Activated T-cell treated with anti-CD3 and anti-CD28 coated beads for 4 hours (primary cell): ENCODE measurements at regions not wholly inside any gene's neighbourhood (a gene's known extent, or its start where the extent isn't known, plus 50 kb on each side); places are given as distances from the start of the nearest gene placed in this dataset.
"Not testable (repeated sequence)": the region's sequence is repeated elsewhere in the genome, so short reads cannot be mapped to it uniquely, and the experiment has no call there.

ENCODE experiments used
- DNase-seq: peaks from one replicate; pipeline ENCODE4 v3.0.0-alpha.2; 2020

DNA sequence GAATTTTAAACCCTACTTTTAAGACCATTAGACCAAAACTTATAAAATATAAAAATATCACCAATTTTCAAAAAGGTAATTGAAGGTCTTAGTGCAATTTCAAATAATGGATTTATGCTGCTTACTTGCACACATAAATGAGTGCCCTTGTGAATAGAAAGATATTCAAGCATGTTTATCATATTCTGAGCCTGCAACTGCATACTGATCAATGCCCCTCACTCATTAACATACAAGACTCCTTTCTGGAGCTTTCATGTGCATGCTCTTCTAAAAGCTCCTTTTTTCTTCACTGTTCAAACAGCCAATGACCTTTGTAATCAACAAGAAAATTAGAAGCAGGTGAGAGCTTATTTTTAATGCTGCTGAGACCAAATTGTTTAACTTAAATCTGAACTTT, 1139.3 kb downstream of the HACE1 start:
- no peak for DNase-seq

DNA sequence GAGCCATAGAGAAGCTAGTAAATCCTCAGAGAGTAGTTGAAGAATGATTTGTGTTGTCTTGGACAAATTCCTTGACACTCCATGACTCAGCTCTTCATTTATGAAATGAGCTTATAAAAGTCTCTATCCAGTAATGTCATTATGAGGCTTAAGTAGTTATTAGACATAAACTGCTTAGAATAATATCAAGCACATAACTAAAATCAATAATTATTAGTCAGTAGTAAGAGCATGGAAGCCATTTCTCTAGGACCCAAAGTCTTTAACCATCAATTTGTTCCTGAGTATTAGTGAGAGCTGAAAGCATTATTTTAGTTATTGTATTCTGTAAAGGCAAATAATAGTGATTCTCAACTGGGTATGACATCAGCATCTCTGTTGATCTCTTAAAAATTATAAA, 1140.2 kb downstream of the HACE1 start:
- DNase-seq, result no peak

DNA sequence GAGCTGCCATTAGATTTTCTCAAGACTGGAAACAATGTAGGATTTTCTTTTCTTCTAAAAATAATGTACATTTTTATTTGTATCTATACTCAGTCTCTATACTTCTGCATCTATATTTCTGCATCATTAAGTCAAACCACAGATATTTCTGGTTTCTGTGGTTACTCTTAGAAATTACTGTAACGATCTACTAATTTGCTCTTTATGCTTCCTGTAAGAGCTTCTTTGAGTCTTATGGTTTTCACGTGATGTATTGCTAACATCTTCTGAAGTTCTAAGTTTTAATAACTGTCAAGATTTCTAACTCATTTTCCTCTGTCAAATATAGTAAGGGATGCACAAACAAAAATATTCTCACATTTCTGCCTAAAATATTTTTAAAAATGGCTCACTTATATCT, 1144.5 kb downstream of the HACE1 start:
- no peak for DNase-seq

DNA sequence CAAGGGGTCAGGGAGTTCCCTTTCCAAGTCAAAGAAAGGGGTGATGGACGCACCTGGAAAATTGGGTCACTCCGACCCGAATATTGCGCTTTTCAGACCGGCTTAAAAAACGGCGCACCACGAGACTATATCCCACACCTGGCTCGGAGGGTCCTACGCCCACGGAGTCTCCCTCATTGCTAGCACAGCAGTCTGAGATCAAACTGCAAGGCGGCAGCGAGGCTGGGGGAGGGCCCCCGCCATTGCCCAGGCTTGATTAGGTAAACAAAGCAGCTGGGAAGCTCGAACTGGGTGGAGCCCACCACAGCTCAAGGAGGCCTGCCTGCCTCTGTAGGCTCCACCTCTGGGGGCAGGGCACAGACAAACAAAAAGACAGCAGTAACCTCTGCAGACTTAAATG, 1150.5 kb downstream of the HACE1 start:
- not testable (repeated sequence) for DNase-seq

DNA sequence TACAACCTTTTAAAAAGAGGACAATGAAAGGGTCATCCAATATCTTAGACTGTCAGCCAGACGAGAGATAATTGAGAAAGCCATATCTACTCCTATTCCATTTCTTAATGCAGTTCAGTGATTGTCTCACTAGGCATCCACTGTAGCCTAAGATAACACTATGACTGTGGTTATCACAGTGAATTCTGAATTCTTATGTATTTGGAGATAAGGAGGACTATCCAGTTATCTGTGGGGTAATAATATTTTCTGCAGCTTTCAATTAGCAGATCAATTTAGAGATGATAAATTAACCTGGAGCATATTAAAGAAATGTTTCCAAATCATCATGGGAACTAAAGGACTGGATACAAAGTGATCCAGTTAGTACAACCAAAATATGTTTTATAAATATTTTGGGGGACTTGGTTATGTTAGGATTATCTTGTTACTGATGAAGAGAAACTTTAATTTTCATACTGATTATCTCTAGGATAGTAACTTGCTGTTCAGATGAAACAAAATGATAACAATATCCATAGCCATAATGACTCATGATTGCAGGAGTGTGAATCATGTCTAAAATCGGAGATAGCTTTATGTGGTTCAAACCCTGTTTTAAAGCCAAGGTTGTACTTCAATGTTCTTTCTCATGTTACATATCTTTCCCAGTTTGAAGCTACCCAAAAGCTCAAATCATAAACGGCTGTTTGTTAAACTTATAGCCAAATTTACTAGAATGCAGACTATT, 1152.0 kb downstream of the HACE1 start:
- DNase-seq, result no peak

DNA sequence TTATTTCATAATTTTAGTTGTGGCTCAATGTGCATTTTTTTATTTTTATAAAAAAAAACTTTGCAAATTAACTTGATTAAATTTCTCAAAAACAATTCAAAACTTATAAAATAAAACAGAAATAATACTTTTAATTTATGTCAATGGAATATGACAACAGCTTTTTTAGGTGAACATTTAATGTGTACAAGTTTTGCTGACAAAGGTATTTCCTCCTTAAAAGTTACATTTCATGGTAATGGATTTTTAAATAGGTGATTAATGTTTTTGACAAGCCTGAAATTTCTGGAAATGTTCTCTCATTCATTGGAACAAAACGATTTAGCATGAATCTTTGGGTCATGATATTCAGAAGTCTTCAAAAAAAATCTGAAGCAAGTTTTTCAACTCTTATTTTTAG, 1160.0 kb downstream of the HACE1 start:
- no peak for DNase-seq

DNA sequence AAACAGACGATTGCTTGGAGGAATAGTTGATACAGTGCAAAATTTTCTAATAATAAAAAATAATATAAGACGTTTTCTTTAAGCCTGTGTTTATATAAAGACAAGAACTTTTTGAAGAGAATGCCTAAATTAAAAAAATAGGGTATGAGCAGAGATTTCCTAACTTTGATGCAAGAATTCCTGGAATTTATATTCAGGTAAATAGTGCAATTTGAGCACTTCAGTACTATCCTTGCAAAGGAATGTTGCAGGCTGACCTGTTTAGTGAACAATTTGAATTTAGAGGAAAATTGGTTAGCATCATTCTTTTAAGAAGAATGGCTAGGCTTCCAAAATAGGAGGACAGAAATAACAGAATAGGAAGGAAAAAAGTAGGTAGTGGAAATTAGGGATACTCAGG, 1172.3 kb downstream of the HACE1 start:
- DNase-seq, result no peak

DNA sequence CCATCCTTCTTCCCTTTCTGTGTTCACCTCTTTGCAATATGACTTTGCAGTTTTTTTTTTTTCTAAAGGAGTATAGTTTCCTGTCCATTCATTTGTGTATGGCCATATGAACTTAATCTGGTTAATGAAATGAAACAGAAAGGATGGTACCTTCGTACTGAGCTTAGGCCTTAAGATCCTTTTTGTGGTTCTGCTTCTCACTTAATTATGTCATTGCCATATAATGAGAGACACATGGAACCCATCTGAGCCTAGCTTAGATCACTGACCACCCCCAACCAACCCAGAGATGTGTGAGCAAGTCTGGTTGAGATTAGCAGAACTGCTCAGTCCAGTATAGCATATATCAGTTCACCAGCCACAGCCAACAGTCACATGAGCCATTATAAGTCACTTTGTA, 1179.6 kb downstream of the HACE1 start:
- no peak for DNase-seq

DNA sequence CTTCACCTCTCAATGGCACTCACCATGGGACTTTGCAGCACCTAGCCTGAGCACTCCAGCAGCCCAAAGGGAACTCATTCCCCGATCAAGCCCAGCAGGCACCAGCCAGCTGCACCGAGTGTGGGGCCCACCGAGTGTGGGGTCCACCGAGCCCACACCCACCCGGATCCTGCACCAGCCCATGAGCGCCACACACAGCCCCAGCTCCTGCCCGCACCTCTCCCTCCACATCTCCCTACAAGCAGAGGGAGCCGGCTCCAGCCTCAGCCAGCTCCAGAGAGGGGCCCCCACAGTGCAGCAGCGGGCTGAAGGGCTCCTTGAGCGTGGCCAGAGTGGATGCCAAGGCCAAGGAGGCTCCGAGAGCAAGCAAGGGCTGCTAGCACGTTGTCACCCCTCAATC, 1182.4 kb downstream of the HACE1 start:
- no peak for DNase-seq

DNA sequence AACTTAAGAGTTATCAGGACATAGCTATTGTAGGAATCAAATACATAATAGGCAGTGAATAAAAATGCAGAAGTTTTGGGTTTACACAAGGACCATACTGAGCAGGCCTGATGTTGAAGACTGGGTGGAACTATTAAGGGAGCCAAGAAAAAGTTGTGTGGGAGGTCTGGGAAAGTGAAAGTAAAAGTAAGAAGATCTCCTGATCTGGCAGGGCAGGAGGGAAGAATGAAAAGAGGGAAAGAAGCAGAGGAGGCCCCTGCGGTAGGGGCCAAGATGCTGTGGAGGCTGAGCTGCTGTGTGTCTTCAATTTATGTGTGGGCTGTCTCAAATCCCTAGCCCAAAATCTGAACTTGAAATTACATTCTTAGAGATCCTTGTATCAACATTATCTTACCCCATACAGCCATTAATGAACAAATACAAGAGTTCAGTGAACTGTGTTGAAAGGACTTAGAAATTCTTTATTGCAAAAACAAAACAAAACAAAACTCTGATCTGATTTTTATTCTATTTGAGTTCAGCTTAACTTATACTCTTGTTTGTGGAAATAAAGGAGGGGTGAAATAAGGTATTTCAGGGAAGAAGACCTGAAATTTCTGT, 1183.8 kb downstream of the HACE1 start:
- DNase-seq, result no peak

DNA sequence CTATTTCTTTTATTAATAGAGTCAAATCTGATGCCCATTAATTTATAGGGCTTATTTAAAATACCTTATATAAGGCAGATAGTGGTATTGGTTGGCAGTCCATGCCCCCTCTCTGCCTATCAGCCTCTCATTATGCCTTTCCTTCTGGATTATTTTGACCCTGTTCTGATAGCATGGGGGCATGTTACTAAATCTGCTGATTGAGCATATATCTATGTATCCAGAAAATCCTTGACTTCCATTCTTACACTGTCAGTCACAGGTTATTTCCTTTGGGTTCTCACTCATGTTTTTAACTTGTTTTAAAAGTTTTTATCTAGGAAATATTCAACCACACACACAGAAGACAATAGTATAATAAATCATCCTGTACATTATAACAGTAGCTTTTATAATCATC, 1184.9 kb downstream of the HACE1 start:
- no peak for DNase-seq

DNA sequence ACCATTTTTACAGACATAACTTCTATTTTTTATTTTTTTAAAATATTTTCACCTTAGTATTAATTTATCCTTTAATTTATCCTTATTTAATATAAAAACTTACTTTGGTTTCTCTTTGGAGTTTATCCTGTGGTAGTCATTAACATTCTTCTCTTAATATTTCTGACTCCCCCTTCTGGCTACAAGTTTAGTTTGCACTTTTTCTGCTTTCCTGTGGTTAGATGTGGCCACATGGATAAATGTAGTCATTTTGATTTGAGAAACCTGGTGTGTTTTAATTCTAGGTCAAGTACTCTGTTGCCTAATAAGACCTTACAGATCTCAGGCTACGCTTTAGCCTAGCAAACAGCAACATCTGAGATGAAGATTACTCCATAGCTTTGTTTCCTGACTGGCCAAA, 1187.5 kb downstream of the HACE1 start:
- no peak for DNase-seq

DNA sequence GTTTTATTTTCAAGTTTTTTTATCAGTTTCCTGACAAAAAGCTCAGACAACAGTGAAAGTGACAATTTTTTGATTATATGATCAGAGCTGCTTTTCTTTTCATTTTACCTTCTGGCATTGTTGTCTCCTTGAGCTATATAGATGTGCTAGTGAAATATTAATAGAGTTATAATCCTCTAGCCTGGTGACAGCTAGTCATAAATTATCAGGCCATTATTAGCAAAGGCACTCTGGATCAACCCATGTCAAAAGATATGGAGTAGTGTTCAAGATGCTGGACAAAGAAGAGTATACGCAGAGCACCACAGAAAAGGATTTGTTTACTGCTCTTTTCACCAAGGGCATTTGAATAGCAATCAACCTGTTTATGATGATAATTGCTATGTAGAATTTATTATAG, 1230.1 kb downstream of the HACE1 start:
- DNase-seq, result no peak

DNA sequence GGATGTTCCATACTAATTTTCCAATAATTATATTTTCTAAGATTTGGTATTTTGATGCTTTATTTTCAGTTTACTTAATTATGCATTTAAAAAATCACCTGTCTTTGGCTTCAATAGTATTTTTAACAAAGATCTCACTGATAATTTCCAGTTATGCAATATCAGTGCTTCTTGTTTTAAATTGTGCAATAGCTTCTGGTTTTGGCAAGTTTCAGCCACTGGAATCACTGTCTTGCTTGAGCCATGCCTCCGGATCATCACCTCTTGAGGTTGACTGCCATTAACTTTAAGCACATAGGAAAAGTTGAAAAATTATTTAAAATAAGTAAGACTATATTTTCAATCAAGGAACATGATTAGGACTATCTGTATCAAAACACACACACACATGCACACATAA, 1242.1 kb downstream of the HACE1 start:
- no peak for DNase-seq

DNA sequence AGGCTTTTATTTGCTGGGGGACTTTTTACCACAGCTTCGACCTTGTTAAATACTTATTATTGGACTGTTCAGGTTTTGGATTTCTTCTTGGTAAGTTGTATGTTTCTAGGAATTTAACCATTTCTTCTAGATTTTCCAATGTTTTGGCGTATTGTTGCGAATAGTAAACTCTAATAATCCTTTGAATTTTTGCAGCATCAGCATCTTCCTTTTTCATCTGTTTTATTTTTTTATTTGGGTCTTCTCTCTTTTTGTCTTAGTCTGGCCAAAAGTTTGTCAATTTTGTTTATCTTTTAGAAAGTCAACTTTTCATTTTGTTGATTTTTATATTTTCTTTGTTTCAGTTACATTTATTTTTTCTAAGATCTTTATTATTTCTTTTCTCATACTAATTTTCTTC, 1272.0 kb downstream of the HACE1 start:
- no peak for DNase-seq

DNA sequence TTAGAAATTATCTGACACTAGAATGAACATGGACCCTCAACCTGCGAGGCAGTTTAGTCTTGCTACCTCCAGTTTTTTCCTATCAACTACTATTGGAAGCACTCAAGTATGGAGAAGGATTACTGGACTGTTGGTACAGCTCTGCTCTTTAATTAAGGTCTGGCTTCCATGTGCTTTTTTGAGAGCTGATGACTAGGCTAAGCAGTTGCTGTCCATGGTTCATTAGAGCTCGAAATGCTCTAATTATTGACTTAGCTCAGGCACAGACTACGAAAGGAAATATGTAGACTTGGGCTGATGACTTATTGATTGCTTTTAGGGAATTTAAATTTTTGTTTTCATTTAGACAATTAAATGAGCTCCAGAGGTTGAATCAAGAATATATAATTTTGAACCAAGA, 1281.6 kb downstream of the HACE1 start:
- DNase-seq, result no peak

DNA sequence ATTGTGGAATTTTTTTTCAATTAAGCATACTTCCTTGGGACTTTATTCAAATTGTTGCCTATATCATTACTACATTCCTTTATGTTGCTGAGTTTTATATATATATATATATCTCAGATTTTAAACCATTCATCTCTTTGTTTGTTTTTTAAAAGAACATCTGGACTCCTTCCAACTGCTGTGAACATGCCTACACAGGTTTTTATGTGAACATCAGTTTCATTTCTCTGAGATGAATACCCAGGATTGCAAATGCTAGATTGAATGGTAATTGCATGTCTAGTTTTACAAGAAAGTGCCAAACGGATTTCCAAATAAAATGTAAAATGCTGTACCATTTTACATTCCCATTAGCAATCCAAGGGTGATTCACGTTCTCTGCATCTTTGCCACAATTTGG, 1289.3 kb downstream of the HACE1 start:
- DNase-seq, result no peak

DNA sequence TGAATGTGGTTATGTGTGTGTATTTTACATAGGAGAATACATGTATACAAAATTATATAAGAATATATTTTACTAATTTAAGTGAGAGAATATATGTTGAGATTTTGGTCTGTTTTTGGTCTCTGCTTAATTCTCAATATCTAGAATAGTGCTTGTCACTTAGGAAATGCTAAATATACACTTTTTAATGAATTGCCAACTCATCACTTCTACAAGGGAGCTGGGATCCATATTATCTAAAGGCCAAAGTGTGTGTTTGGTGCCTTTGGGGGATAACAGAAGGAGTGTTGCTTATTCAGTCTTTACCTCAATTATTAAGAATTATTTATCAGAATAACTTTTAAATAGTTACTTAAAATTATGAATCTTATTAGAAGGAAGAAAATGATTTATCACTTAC, 1304.8 kb downstream of the HACE1 start:
- DNase-seq, result no peak

DNA sequence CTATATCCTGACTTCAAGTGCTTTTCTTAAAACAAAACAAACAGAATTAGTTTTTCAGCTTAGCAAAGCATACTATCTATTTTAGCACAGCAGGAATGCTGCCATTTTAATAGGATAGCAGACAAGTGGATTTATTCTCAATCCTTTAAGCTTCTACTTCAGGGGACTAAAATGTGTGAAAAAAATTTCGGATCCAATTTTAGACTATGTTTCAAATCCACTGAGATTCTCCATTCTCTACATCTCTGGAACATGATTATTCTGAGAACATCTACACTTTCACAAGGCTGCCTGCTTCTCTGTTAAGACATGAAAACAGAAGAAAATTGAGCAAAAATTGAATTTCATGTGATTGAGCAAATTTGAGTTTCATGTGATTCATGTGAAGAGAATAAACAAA, 1321.3 kb downstream of the HACE1 start:
- no peak for DNase-seq

DNA sequence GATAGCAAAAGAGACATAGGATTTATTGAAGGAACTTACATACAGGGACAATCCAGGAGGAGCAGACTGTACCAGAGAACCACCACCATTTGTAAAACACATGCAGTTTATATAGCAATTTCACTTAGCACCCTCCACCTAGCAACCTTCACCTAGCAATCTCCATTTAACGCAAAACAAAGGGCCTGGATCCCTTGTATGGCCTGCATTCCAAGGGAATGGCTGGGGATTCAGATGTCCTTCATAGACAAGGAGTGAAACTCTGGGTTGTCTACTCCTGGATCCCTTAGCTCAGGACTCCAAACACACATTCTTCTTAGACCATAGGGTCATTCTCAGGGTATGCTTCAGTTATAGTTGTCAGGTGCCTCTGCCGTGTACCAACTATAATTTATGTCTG, 1324.9 kb downstream of the HACE1 start:
- DNase-seq, result no peak

DNA sequence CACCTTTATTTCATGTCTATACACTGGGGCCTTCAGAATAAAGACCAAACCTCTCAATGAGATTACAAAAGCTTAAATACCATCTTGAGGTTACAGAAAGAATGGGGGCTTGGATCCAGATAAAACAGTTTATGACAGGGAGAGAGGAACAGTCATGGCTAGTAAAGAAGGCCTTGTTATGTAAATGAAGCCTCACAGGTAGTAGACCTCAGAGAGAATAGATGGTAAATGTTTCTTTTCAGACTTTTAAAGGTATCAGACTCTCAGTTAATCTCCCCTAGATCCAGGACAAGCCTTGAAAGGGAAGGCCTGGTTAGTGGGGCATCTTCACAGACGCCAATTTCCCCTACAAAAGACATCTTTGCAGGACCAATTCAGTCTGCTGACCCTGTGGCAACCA, 1325.6 kb downstream of the HACE1 start:
- no peak for DNase-seq

DNA sequence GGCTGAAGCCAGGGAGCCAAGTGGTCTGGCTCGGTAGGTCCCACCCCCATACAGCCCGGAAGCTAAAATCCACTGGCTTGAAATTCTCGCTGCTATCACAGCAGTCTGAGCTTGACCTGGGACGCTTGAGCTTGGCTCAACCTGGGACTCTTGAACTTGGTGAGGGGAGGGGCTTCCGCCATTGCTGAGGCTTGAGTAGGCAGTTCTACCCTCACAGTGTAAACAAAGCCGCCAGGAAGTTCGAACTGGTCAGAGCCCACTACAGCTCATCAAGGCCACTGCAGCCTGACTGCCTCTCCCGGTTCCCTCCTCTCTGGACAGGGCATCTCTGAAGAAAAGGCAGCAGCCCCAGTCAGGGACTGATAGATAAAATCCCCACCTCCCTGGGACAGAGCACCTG, 1337.7 kb downstream of the HACE1 start:
- DNase-seq, result no peak

DNA sequence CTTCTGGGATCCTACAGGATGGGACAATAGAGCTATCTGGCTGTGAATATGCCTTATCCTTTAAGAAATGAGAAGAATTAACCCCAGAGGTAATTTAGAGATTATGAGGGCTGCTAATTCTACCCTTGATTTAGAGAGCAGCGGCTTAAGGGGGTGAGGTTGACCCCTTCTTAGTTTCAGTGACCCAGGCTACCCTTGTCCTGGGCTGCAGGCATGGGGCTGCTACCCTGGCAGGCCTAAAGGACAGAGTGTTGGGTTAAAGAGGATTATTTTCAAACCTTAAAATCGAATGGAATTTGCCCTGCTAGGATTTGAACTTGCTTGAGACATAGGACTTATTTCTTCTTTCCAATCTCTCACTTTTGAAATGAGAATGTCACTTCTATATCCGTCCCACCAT, 1343.4 kb downstream of the HACE1 start:
- no peak for DNase-seq

DNA sequence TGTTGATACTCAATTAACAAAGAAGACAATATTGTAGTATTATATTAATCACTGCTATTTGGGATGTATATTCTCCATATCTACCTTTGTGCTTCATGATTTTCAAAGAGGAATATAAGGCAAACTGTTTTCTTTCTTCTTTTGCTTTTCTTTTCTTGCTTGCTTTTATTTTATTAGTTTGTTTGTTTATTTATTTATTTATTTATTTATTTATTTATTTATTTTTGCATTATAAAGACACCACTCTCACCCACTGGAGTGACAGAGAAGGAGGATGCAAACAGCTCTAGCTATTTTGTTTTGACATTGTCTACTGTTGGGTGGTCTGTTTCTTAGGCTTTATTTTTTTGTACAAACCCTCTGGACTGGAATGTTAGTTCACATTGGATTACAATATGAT, 1352.7 kb downstream of the HACE1 start:
- DNase-seq, result no peak

DNA sequence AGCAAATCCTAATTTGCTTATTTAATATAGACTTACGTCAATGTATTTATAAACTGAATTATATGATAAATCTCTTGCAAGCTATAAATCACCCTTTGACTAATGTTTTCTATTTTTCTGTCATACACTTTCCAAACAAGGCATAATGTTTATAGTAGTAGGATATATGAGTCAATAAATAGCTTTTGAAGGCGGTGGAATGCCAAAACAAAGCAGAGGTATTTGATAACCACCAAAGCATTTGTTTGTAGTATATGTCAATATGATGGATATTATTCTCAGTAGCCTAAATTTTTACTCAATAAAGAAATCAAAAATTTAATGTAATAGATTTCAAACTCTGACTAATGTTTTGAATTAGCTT, 1354.6 kb downstream of the HACE1 start:
- DNase-seq, result no peak
